A549 (cell line): ENCODE measurements at regions not wholly inside any gene's neighbourhood (a gene's known extent, or its start where the extent isn't known, plus 50 kb on each side); places are given as distances from the start of the nearest gene placed in this dataset.

ENCODE experiments used
- GATA3 ChIP-seq: IDR thresholded peaks from 2 replicates; pipeline ENCODE4 v1.6.1; 2012; ENCODE audit warnings: borderline replicate concordance
- MAX ChIP-seq: IDR thresholded peaks from 2 replicates; pipeline ENCODE4 v1.6.1; 2012
- MYC ChIP-seq: IDR thresholded peaks from 2 replicates; pipeline ENCODE4 v1.6.1; 2012; ENCODE audit warnings: mild to moderate bottlenecking, inconsistent platforms, low read length, improper control_type of control experiment, borderline replicate concordance
- RFX5 ChIP-seq: fragments of 450-650 bp; IDR thresholded peaks from 2 replicates; pipeline ENCODE4 v1.7.1; 2014; ENCODE audit warnings: antibody characterized with exemption, mild to moderate bottlenecking, moderate library complexity
- ZNF302 ChIP-seq: fragments of 250-450 bp; sonication (Bioruptor Pico); IDR thresholded peaks from 2 replicates; pipeline ENCODE4 v1.9.0; 2021; ENCODE audit warnings: inconsistent platforms, mild to moderate bottlenecking, moderate library complexity

GRCh38 chr3:106124818-106125217 lies 256.0 kb upstream of the CBLB start:
- TF ChIP-seq GATA3: no peak
- no peak for TF ChIP-seq MAX
- TF ChIP-seq ZNF302 (CRISPR knock-in tag): no peak
- no peak for TF ChIP-seq RFX5
- no peak for TF ChIP-seq MYC
